ENCODE measurements at regions not wholly inside any gene's neighbourhood (a gene's known extent, or its start where the extent isn't known, plus 50 kb on each side); places are given as distances from the start of the nearest gene placed in this dataset.

GRCh38 chr2:149797030-149797429 is 209.5 kb upstream of the MMADHC start:
- DNase-seq (ENCODE audit: low read depth in 2 of 2), result no peak
- TF ChIP-seq, protein P1, sequence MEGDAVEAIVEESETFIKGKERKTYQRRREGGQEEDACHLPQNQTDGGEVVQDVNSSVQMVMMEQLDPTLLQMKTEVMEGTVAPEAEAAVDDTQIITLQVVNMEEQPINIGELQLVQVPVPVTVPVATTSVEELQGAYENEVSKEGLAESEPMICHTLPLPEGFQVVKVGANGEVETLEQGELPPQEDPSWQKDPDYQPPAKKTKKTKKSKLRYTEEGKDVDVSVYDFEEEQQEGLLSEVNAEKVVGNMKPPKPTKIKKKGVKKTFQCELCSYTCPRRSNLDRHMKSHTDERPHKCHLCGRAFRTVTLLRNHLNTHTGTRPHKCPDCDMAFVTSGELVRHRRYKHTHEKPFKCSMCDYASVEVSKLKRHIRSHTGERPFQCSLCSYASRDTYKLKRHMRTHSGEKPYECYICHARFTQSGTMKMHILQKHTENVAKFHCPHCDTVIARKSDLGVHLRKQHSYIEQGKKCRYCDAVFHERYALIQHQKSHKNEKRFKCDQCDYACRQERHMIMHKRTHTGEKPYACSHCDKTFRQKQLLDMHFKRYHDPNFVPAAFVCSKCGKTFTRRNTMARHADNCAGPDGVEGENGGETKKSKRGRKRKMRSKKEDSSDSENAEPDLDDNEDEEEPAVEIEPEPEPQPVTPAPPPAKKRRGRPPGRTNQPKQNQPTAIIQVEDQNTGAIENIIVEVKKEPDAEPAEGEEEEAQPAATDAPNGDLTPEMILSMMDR (IDR thresholded peaks at IDR 0.05; ENCODE audit: low read depth, low read length), result no peak
- no peak overlapping the region for H3K4me3 ChIP-seq (replicated peaks in 1 of 2; ENCODE audit: low read depth in 2 of 2, low read length in 2 of 2)

DNA sequence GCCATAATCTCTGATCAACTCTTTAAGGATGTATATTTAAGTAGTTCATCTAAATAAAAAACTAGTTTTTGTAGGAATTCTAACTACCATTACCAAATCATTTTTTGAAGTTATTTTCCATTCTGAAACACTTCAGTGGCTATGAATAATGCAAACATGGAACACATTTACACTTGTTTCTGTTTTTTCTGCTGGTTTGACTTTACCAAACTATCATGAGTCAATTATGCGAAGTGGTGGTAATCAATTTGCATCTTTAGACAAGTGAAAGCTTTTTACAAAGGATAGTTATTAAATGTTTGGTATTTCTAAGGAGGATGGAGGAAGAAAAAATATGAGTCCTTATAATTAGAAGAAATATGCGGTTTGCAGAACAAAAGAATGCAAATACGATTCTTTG is 202.0 kb upstream of the MMADHC start:
- DNase-seq (ENCODE audit: low read depth in 2 of 2), result no peak
- TF ChIP-seq, protein P1 (IDR thresholded peaks at IDR 0.05; ENCODE audit: low read depth, low read length), result no peak
- no peak overlapping the region for H3K4me3 ChIP-seq (replicated peaks in 1 of 2; ENCODE audit: low read depth in 2 of 2, low read length in 2 of 2)

GRCh38 chr2:149787206-149787605 is 199.6 kb upstream of the MMADHC start:
- no peak for DNase-seq (ENCODE audit: low read depth in 2 of 2)
- H3K4me3 ChIP-seq (replicated peaks in 1 of 2; ENCODE audit: low read depth in 2 of 2, low read length in 2 of 2), result no peak overlapping the region
- TF ChIP-seq, protein P1 (IDR thresholded peaks at IDR 0.05; ENCODE audit: low read depth, low read length), result no peak

DNA sequence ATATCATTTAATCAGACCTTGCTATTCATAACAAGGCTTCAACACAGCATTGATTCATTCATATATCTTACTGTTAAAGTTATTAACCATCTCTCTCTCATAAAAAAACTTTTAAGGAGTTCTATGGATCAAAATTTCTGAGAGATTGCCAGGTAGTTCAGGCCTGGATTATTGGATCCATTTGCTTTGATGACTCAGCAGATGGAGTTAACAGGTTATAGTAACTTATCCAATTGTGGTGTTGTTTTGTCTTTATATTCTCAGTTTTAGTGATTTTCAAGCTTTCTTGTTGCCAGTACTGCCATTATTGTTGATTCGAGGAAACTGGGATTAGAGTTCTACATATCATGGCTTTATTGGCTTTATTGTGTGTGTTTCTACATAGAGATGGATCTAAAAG is 195.7 kb upstream of the MMADHC start:
- no peak for DNase-seq (ENCODE audit: low read depth in 2 of 2)
- no peak overlapping the region for H3K4me3 ChIP-seq (replicated peaks in 1 of 2; ENCODE audit: low read depth in 2 of 2, low read length in 2 of 2)
- TF ChIP-seq, protein P1 (IDR thresholded peaks at IDR 0.05; ENCODE audit: low read depth, low read length), result no peak

DNA sequence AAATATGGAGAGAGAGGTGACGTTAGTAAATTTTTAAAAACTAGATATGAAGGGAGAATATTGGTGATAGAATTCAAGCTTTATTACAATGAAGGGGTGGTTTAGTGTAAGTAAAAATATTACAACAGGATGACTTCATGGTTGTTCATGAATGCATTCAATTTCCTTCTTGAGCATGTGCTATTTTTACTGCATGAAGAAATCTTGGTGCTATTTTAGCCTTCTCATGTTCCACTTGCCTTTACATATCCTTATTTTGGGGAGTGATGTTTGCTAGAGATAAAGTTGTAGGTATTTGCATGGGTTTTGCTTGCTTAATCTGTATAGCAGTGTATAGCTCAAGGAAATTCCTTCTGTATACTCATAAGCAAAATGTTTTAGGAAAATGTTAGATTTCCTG is 195.0 kb upstream of the MMADHC start:
- no peak overlapping the region for H3K4me3 ChIP-seq (replicated peaks in 1 of 2; ENCODE audit: low read depth in 2 of 2, low read length in 2 of 2)
- DNase-seq (ENCODE audit: low read depth in 2 of 2), result peak in 1 of 2 donors; percentile 25
- TF ChIP-seq, protein P1 (IDR thresholded peaks at IDR 0.05; ENCODE audit: low read depth, low read length), result no peak

GRCh38 chr2:149781263-149781808 is 193.8 kb upstream of the MMADHC start:
- no peak for DNase-seq (ENCODE audit: low read depth in 2 of 2)
- TF ChIP-seq, protein P1 (IDR thresholded peaks at IDR 0.05; ENCODE audit: low read depth, low read length), result no peak
- no peak overlapping the region for H3K4me3 ChIP-seq (replicated peaks in 1 of 2; ENCODE audit: low read depth in 2 of 2, low read length in 2 of 2)

- TF ChIP-seq, protein P1 (IDR thresholded peaks at IDR 0.05; ENCODE audit: low read depth, low read length), result no peak
- no peak overlapping the region for H3K4me3 ChIP-seq (replicated peaks in 1 of 2; ENCODE audit: low read depth in 2 of 2, low read length in 2 of 2)
- DNase-seq (ENCODE audit: low read depth in 2 of 2), result no peak
These were observed 185.4 kb upstream of the MMADHC start for GRCh38 chr2:149773006-149773405.

Measured in cardiac fibroblast (primary cell).